ENCODE measurements at regions not wholly inside any gene's neighbourhood (a gene's known extent, or its start where the extent isn't known, plus 50 kb on each side); places are given as distances from the start of the nearest gene placed in this dataset.
"Not testable (repeated sequence)": the region's sequence is repeated elsewhere in the genome, so short reads cannot be mapped to it uniquely, and the experiment has no call there.

DNA sequence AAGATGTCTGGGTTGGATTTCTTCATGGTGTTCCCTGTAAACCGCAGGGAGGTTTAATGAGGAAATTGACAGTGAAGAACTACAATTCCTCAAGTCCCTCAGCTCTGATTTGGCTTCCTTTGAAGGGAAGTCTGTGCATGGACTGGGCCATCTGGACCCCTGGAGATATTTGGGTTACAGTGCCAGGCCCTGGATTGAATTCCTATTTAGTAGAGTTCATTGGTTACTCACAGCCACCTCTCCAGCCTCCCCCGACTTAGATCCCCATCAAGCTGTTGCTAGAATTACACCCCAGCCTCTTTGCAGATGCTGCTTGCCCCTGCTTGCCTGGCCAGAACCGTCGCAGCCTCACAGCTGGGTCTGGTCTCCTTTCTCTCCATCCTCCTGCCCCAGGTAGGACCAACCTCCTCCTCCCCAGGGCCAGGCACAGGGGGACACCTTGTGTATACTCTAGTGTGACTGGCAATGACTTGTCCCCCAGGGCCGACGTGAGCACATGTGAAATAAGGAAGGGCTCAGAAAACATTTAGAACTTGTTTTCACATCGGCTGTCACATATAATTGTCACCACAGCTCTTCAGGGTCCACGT is 93.2 kb upstream of the LRPAP1 start:
- not testable (repeated sequence) for H3K4me3 ChIP-seq (ENCODE audit: low read length); H3K4me1 ChIP-seq (ENCODE audit: control insufficient read depth, insufficient read depth, low read length); DNase-seq; H3K27me3 ChIP-seq (ENCODE audit: control insufficient read depth, insufficient read depth, low read length); H3K27ac ChIP-seq (ENCODE audit: low read length); H3K9me3 ChIP-seq (replicated peaks; ENCODE audit: control insufficient read depth, low read depth, low read length); H3K36me3 ChIP-seq (ENCODE audit: control insufficient read depth, insufficient read depth, low read length)
- 40% methylated on average over 1 of the region's 8 CpGs for WGBS (ENCODE audit: insufficient coverage)

DNA sequence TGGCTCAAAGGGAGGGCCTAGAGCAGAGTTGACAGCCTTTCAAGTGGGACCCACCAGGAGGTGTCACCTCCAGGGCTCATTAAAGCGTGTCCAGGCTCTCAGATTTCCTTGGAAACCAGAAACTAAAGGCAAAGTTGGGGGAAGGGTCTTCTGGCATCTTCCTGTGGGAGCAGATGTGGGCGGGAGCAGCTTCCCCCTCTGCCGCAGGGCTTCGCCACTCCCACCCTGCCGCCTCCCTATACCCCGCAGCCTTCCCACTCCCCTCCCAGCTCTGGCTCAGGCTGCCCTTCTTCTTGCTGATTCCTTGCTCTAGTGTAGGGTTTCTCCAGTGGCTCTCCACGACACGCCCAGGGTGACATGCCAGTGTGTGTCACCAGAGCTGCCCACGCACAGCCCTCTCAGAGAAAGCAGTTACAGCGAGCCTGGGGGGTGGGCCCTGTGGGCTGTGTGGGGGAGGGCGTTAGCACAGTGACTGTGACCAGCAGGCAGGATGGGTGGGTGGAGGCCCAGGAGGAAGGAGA is 91.6 kb upstream of the LRPAP1 start:
- not testable (repeated sequence) for H3K27ac ChIP-seq (ENCODE audit: low read length); H3K4me3 ChIP-seq (ENCODE audit: low read length); H3K36me3 ChIP-seq (ENCODE audit: control insufficient read depth, insufficient read depth, low read length); DNase-seq; H3K4me1 ChIP-seq (ENCODE audit: control insufficient read depth, insufficient read depth, low read length); H3K9me3 ChIP-seq (replicated peaks; ENCODE audit: control insufficient read depth, low read depth, low read length); H3K27me3 ChIP-seq (ENCODE audit: control insufficient read depth, insufficient read depth, low read length)
- 5% methylated on average over 4 of the region's 11 CpGs for WGBS (ENCODE audit: insufficient coverage)

DNA sequence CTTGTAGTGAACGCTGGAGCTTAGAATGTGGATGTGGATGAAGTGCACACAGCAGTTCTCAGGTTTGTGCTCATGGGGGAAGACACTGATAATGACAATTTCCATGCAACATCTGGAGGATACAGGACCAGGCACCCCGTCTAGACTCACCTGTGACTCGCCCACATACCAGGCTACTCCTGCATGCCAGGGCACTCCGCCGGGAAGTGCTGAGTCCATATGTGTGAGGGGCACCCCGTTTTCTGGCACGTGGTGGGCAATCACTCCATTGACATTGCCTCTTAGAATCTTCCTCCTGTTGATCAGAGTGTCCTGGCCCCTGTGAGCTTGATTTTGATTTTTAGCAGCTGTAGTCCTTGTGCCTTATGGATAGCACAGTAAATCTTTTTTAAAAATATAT is 90.9 kb upstream of the LRPAP1 start:
- DNase-seq: no peak
- 78% methylated on average over 3 of the region's 7 CpGs for WGBS (ENCODE audit: insufficient coverage)
- H3K27me3 ChIP-seq (ENCODE audit: control insufficient read depth, insufficient read depth, low read length): peaks cover 5% of the 10 kb centered on the region

DNA sequence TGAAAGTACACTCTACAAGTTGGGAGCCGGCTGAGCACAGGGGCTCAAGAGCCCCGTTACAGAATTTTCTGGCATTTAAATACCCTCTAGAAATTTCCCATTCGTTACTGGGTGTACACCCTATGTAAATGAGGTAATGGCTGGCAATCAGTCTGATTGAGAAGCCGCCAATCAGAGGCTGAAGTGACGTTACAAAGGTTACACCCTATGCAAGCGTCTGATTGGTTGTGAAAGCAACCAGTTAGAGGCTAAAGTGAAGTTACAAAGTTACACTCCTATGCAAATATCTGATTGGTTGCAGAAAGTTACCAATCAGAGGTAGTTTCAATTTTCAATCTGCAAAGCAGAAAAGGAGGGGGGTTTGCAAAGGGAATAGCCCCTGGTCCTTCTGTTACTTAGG is 88.1 kb upstream of the LRPAP1 start:
- DNase-seq: peak; percentile 47
- not testable (repeated sequence) for H3K9me3 ChIP-seq (replicated peaks; ENCODE audit: control insufficient read depth, low read depth, low read length)
- 58% methylated on average over 2 of the region's 6 CpGs for WGBS (ENCODE audit: insufficient coverage)

More for the DNA sequence above, 90.9 kb upstream of the LRPAP1 start:
- Histone ChIP-seq H3K36me3 (ENCODE audit: control insufficient read depth, insufficient read depth, low read length) (no peaks in the 10 kb centered on the region), H3K27ac (ENCODE audit: low read length) (no peak overlapping the region), H3K4me3 (ENCODE audit: low read length) (no peak overlapping the region), H3K4me1 (ENCODE audit: control insufficient read depth, insufficient read depth, low read length) (peaks cover 5% of the 10 kb centered on the region), H3K9me3 (replicated peaks; ENCODE audit: control insufficient read depth, low read depth, low read length) (peaks cover 2% of the 10 kb centered on the region)

DNA sequence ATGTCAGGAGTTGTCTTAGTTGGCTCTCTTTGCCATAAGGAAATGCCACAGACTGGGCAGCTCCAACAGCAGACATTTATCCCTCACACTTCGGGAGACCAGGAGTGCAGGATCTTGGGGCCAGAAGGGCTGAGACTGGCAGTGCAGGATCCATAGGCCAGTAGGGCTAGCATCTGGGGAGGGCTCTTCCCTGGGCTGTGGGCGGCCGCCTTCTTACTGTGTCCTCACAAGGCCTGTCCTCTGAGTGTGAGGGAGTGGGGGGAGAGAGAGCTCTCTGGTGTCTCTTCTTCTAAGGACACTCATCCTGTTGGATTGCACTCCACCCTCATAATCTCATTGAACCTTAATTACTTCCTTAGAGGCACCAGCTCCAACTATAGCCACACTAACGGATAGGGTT is 87.5 kb upstream of the LRPAP1 start:
- DNase-seq; H3K9me3 ChIP-seq (replicated peaks; ENCODE audit: control insufficient read depth, low read depth, low read length); H3K27me3 ChIP-seq (ENCODE audit: control insufficient read depth, insufficient read depth, low read length); H3K4me3 ChIP-seq (ENCODE audit: low read length); H3K36me3 ChIP-seq (ENCODE audit: control insufficient read depth, insufficient read depth, low read length); H3K27ac ChIP-seq (ENCODE audit: low read length): not testable (repeated sequence)
- H3K4me1 ChIP-seq (ENCODE audit: control insufficient read depth, insufficient read depth, low read length): peaks cover 12% of the 10 kb centered on the region
- WGBS (ENCODE audit: insufficient coverage): no CpG with 5 or more reads among the region's 4 CpGs

More for the DNA sequence above, 88.1 kb upstream of the LRPAP1 start:
- not testable (repeated sequence) for H3K36me3 ChIP-seq (ENCODE audit: control insufficient read depth, insufficient read depth, low read length); H3K27me3 ChIP-seq (ENCODE audit: control insufficient read depth, insufficient read depth, low read length); H3K4me1 ChIP-seq (ENCODE audit: control insufficient read depth, insufficient read depth, low read length); H3K4me3 ChIP-seq (ENCODE audit: low read length); H3K27ac ChIP-seq (ENCODE audit: low read length)

DNA sequence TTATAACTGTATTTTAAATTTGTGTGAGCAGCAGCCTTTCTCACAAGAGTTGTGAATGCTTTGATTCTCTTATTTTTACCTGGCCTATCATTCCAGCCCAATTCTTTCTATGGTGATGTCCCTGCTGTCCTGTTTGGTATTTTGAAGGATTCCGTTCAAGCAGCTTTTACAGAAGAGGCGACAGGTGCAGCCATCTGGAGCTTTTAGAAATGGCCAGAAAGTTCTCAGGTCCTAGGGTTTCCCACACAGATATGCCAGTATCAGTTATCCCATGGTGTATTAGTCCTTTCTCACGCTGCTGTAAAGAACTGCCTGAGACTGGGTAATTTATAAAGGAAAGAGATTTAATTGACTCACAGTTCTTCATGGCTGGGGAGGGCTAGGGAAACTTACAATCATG is 86.1 kb upstream of the LRPAP1 start:
- DNase-seq; H3K4me3 ChIP-seq (ENCODE audit: low read length); H3K36me3 ChIP-seq (ENCODE audit: control insufficient read depth, insufficient read depth, low read length); H3K27ac ChIP-seq (ENCODE audit: low read length); H3K9me3 ChIP-seq (replicated peaks; ENCODE audit: control insufficient read depth, low read depth, low read length); H3K27me3 ChIP-seq (ENCODE audit: control insufficient read depth, insufficient read depth, low read length): not testable (repeated sequence)
- peaks cover 17% of the 10 kb centered on the region for H3K4me1 ChIP-seq (ENCODE audit: control insufficient read depth, insufficient read depth, low read length)
- 60% methylated on average over 1 of the region's 3 CpGs for WGBS (ENCODE audit: insufficient coverage)

DNA sequence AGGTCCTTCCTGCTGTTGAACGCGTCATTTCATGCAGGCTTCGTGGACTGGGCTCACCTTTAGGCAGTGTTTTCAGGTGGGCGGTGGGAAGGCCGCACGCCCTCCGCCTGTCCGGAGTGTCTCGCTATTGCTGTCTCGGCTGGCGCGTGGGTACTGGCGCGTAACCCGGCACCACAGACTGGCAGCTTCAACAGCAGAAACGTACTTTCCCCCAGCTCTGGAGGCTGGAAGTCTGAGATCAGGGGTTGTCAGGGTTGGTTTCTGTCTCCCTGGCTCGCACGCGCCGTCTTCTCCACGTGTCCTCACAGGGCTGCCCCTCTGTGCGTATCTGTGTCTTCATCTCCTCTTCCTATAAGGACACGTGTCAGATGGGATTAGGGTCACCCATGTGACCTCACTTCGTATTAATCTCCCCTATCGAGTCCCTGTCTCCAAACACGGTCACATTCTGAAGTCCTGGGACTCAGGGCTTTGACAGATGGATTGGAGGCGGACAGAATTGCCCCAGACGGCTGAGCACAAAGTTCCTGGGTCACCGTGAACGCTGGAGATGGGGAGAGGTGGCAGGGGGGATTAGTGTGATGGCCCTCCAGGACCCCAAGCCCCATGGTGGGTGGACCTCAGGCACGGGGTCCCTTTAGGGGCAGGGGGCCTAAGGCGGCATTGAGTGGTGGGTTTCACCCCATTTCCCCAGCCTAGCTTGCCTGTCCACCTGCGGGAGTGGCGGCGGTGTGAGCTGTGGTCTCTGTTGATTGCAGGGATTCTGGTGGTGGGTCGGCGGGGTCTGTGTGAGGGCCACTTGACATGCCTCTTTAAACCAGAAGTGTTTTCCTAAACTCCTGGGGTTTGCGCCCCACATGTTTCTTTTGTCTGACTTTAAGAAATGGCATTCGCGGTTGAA is 83.4 kb upstream of the LRPAP1 start:
- Histone ChIP-seq H3K27ac (ENCODE audit: low read length) (no peak overlapping the region), H3K9me3 (replicated peaks; ENCODE audit: control insufficient read depth, low read depth, low read length) (peaks cover 2% of the 10 kb centered on the region), H3K27me3 (ENCODE audit: control insufficient read depth, insufficient read depth, low read length) (peaks cover 3% of the 10 kb centered on the region), H3K4me3 (ENCODE audit: low read length) (no peak overlapping the region), H3K4me1 (ENCODE audit: control insufficient read depth, insufficient read depth, low read length) (peaks cover 21% of the 10 kb centered on the region), H3K36me3 (ENCODE audit: control insufficient read depth, insufficient read depth, low read length) (no peaks in the 10 kb centered on the region)
- WGBS (ENCODE audit: insufficient coverage): 78% methylated on average over 26 of the region's 40 CpGs
- no peak for DNase-seq

DNA sequence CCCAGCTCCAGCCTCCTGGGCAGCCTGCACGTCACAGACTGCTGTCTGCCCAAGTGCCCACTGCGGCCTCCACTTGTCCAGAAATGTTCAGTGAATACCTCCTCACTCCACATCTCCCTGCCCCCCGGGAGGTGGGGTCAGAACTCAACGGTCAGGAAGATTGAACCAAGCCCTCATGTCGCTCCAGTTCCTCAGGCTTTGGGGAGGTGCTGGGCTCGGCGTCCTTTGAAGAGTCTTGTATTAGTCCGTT is 82.4 kb upstream of the LRPAP1 start:
- DNase-seq: no peak
- H3K36me3 ChIP-seq (ENCODE audit: control insufficient read depth, insufficient read depth, low read length): no peaks in the 10 kb centered on the region
- 88% methylated on average over 3 of the region's 8 CpGs for WGBS (ENCODE audit: insufficient coverage)
- H3K9me3 ChIP-seq (replicated peaks; ENCODE audit: control insufficient read depth, low read depth, low read length): peaks cover 2% of the 10 kb centered on the region
- H3K27me3 ChIP-seq (ENCODE audit: control insufficient read depth, insufficient read depth, low read length): peaks cover 3% of the 10 kb centered on the region
- H3K4me3 ChIP-seq (ENCODE audit: low read length): no peak overlapping the region
- no peak overlapping the region for H3K27ac ChIP-seq (ENCODE audit: low read length)
- peaks cover 21% of the 10 kb centered on the region for H3K4me1 ChIP-seq (ENCODE audit: control insufficient read depth, insufficient read depth, low read length)

DNA sequence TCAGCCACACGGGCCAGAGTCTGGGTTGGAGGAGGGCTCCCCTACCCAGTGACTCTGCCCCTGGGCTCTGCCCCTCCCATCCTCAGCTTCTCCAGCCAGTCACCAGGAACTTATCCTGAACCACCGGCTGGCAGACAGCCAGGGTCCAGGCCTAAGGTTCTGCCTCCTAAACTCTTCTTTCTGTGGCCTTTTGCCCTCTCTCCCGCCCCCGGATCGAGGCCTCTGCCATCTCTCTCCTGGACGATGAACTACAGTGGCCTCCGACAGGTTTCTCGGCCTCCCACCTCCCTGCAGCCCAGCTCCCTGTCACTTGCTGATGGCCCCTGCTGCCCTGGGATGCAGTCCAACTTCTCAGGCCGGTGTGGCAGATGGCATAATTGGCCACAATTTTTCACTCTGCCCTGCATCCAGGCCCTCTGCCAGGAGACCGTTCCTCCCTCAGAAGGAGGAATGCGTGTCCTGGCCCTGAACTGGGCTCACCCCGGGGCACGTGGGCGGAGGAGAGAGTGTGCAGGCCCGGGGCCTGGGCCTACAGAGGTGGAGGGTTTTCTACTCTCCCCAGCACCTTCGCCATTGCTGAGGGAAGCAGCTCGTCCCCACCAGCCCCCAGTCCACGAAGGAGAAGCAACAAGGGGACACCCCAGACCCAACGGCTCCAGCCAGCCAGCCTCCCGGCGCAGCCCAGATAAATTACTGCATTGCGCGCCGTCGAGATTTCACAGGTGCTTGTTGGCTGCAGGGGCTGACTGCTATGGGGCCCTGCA is 81.9 kb upstream of the LRPAP1 start:
- peak; percentile 83 for DNase-seq
- peaks cover 2% of the 10 kb centered on the region for H3K9me3 ChIP-seq (replicated peaks; ENCODE audit: control insufficient read depth, low read depth, low read length)
- no peaks in the 10 kb centered on the region for H3K36me3 ChIP-seq (ENCODE audit: control insufficient read depth, insufficient read depth, low read length)
- peaks cover 21% of the 10 kb centered on the region for H3K4me1 ChIP-seq (ENCODE audit: control insufficient read depth, insufficient read depth, low read length)
- peaks cover 3% of the 10 kb centered on the region for H3K27me3 ChIP-seq (ENCODE audit: control insufficient read depth, insufficient read depth, low read length)
- WGBS (ENCODE audit: insufficient coverage): 46% methylated on average over 22 of the region's 25 CpGs
- H3K4me3 ChIP-seq (ENCODE audit: low read length): no peak overlapping the region
- no peak overlapping the region for H3K27ac ChIP-seq (ENCODE audit: low read length)

DNA sequence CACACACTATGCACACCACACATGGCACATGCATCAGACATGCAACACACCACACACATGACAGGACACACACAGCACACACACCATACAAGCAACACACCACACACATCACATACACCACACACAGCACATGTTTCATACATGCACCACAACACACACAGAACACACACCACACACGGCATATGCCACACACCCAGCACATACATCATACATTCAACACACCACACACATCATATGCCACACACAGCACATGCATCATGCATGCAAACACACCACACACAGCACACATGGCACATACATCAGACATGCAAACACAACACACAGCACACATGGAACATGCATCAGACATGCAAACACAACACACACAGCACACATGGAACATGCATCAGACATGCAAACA is 80.7 kb upstream of the LRPAP1 start:
- Histone ChIP-seq H3K27me3 (ENCODE audit: control insufficient read depth, insufficient read depth, low read length) (peaks cover 3% of the 10 kb centered on the region), H3K36me3 (ENCODE audit: control insufficient read depth, insufficient read depth, low read length) (no peaks in the 10 kb centered on the region), H3K9me3 (replicated peaks; ENCODE audit: control insufficient read depth, low read depth, low read length) (no peaks in the 10 kb centered on the region), H3K4me1 (ENCODE audit: control insufficient read depth, insufficient read depth, low read length) (peaks cover 29% of the 10 kb centered on the region), H3K27ac (ENCODE audit: low read length) (no peak overlapping the region), H3K4me3 (ENCODE audit: low read length) (no peak overlapping the region)
- no peak for DNase-seq
- WGBS (ENCODE audit: insufficient coverage): 100% methylated on average over 1 of the region's 1 CpG
